Kidney (tissue), 13 donors: ENCODE measurements at regions not wholly inside any gene's neighbourhood (a gene's known extent, or its start where the extent isn't known, plus 50 kb on each side); places are given as distances from the start of the nearest gene placed in this dataset.

Source experiments
- DNase-seq, 5 donors: peaks; one replicate each; pipeline ENCODE4 v3.0.0-alpha.2; 2013 to 2020
- FAIRE-seq: peaks from 2 replicates; lab custom pipeline; 2012; peaks lifted over from hg19 to GRCh38; lab: Jason Lieb, UNC
- H3K27ac ChIP-seq, 2 donors: one replicate each; pipeline ENCODE4 v1.7.0; 2013; ENCODE audit warnings: low read depth in 2 of 2, low read length in 2 of 2, inconsistent platforms in 1 of 2
- H3K27me3 ChIP-seq: one replicate; pipeline ENCODE4 v1.7.1; 2013; ENCODE audit warnings: low read length, inconsistent platforms; ENCODE audit not compliant: control insufficient read depth, insufficient read depth
- H3K36me3 ChIP-seq, 3 donors: one replicate each; pipeline versions ENCODE4 v1.7.0 to v1.7.1; 2013; ENCODE audit warnings: low read length in 3 of 3, control low read depth in 1 of 3, inconsistent platforms in 1 of 3; ENCODE audit not compliant: insufficient read depth in 3 of 3, control insufficient read depth in 2 of 3
- H3K4me1 ChIP-seq, 3 donors: one replicate each; pipeline versions ENCODE4 v1.7.0 to v1.7.1; 2013; ENCODE audit warnings: low read length in 3 of 3, inconsistent platforms in 1 of 3, low read depth in 1 of 3; ENCODE audit not compliant: control insufficient read depth in 2 of 3, insufficient read depth in 2 of 3
- H3K4me3 ChIP-seq, 3 donors: one replicate each; pipeline versions ENCODE4 v1.7.0 to v1.8.1; 2013; ENCODE audit warnings: low read length in 3 of 3, control low read depth in 1 of 3, inconsistent platforms in 1 of 3
- H3K9ac ChIP-seq, 3 donors: one replicate each; pipeline versions ENCODE4 v1.7.0 to v1.7.1; 2013; ENCODE audit warnings: low read length in 3 of 3, control low read depth in 1 of 3, inconsistent platforms in 1 of 3
- H3K9me3 ChIP-seq, 3 donors: one replicate each; pipeline versions ENCODE4 v1.7.0 to v1.7.1; 2013; ENCODE audit warnings: low read length in 3 of 3, control low read depth in 1 of 3, inconsistent platforms in 1 of 3; ENCODE audit not compliant: control insufficient read depth in 2 of 3, insufficient read depth in 1 of 3
- CTCF ChIP-seq: IDR thresholded peaks from 3 replicates; pipeline ENCODE4 v1.5.1; 2012; ENCODE audit warnings: mild to moderate bottlenecking, moderate library complexity, borderline replicate concordance; ENCODE audit not compliant: insufficient read depth; ENCODE audit errors: extremely low read depth
- intact Hi-C: fragments of 100-400 bp; cut with DNase I; formaldehyde crosslinking; loops from one replicate; pipeline ENCODE4 v1.11.1; 2022
- donor health status: control.
- donor health status: control.
- donor health status: control.
- donor health status: control.
- donor health status: control.
- donor health status: DM: yes; HTN: yes; CAD: no.
- donor health status: Normal renal cell carcinoma (clear cell type).

GRCh38 chr17:77716289-77716926 lies 242.1 kb upstream of the TNRC6C start:
- FAIRE-seq, result no peak
- no peak overlapping the region for H3K9ac ChIP-seq
- intact Hi-C loops, result no loop called here
- H3K4me1 ChIP-seq, result no peaks in the 10 kb centered on the region
- H3K27me3 ChIP-seq, result no peaks in the 10 kb centered on the region
- TF ChIP-seq CTCF, result no peak
- no peak overlapping the region for H3K4me3 ChIP-seq
- no peaks in the 10 kb centered on the region for H3K9me3 ChIP-seq
- no peak for DNase-seq
- H3K27ac ChIP-seq, result no peak overlapping the region
- H3K36me3 ChIP-seq, result no peaks in the 10 kb centered on the region

GRCh38 chr17:77717941-77718668 lies 240.4 kb upstream of the TNRC6C start:
- DNase-seq, result no peak
- intact Hi-C loops, result no loop called here

GRCh38 chr17:77718669-77718961 lies 239.9 kb upstream of the TNRC6C start:
- no peak overlapping the region for H3K27ac ChIP-seq
- TF ChIP-seq CTCF, result no peak
- H3K9me3 ChIP-seq, result no peaks in the 10 kb centered on the region
- no peak overlapping the region for H3K9ac ChIP-seq
- intact Hi-C loops, result no loop called here
- no peaks in the 10 kb centered on the region for H3K4me1 ChIP-seq
- no peaks in the 10 kb centered on the region for H3K36me3 ChIP-seq
- no peak for DNase-seq
- no peak for FAIRE-seq
- H3K27me3 ChIP-seq, result no peaks in the 10 kb centered on the region
- no peak overlapping the region for H3K4me3 ChIP-seq

More at GRCh38 chr17:77717941-77718668, 240.4 kb upstream of the TNRC6C start:
- FAIRE-seq, result no peak
- Histone ChIP-seq H3K4me1 (no peaks in the 10 kb centered on the region), H3K27me3 (no peaks in the 10 kb centered on the region), H3K27ac (no peak overlapping the region), H3K36me3 (no peaks in the 10 kb centered on the region), H3K4me3 (no peak overlapping the region), H3K9me3 (no peaks in the 10 kb centered on the region), H3K9ac (no peak overlapping the region)
- no peak for TF ChIP-seq CTCF
